ENCODE measurements at regions not wholly inside any gene's neighbourhood (a gene's known extent, or its start where the extent isn't known, plus 50 kb on each side); places are given as distances from the start of the nearest gene placed in this dataset.

- TF ChIP-seq CTCF (IDR thresholded peaks at IDR 0.05; ENCODE audit: low read depth, low read length): no peak
- in situ Hi-C loops (cut with HindIII; ENCODE audit: low sequenced_read_pairs): no loop called here
- H3K4me3 ChIP-seq (ENCODE audit: low read depth, low read length): no peak overlapping the region
These were observed 58.9 kb upstream of the PPARA start for GRCh38 chr22:46091277-46091977.

GRCh38 chr22:46092011-46092410, 58.3 kb upstream of the PPARA start:
- in situ Hi-C loops (cut with HindIII; ENCODE audit: low sequenced_read_pairs): no loop called here
- no peak for TF ChIP-seq CTCF (IDR thresholded peaks at IDR 0.05; ENCODE audit: low read depth, low read length)

More at GRCh38 chr22:46091277-46091977, 58.9 kb upstream of the PPARA start:
- peak; percentile 8 for DNase-seq (ENCODE audit: low read depth, low spot score)

DNA sequence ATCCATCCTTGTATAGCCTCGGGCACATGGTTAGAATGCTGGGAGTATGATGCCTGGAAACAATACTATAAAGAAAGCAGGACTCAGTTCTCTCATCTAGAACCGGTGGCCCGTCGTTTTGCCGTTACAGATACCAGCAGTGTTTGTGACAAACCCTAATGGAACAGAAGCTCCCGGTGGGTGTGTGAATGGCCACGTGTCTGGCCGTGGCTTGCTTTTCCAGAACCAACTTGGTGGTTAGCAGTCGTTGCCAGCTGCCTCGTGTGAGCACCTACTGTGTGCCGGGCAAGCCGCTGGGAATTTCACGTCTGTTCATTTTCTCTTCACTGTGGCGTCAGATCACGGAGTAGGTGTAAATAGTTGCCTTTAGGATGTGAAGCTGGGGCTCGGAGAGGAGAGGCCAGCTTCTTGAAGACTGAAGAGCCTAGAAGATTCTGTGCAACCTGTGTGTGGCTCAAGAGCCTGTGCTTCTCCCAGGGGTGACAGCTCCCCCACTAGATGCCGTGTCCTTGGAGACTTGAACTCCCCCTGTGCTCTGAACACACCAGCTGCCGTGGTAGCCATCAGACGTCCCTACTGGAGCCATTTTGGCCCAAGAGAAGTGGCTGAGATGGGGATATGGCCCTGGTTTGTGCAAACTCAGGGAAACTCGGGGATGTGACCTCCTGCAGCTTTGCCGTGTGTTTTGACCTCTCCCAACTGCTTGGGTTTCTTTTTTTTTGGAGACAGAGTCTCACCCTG, 57.5 kb upstream of the PPARA start:
- no peak for DNase-seq (ENCODE audit: low read depth, low spot score)
- in situ Hi-C loops (cut with HindIII; ENCODE audit: low sequenced_read_pairs): no loop called here
- no peak overlapping the region for H3K4me3 ChIP-seq (ENCODE audit: low read depth, low read length)
- no peak for TF ChIP-seq CTCF (IDR thresholded peaks at IDR 0.05; ENCODE audit: low read depth, low read length)

More at GRCh38 chr22:46092011-46092410, 58.3 kb upstream of the PPARA start:
- DNase-seq (ENCODE audit: low read depth, low spot score): no peak
- H3K4me3 ChIP-seq (ENCODE audit: low read depth, low read length): no peak overlapping the region

DNA sequence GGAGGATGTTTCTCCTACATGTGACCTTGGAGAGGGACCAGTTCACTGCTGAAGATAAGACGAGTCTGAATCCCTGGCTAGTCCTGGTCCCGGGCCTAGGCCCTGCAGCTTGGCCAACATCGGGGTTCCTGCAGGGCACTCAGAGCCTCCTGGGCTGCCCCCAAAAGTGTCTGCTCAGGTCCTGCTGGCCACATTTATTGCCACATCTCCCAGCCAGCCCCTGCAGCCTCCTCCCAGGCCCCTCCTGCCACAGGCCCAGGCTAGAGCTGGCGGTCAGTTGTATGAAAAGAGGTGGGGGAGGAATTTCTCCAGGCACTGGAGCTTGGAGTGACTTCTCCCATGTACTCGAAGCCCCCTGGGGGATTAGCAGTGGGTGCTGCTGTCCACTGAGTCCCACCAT, 56.5 kb upstream of the PPARA start:
- no peak for DNase-seq (ENCODE audit: low read depth, low spot score)
- H3K4me3 ChIP-seq (ENCODE audit: low read depth, low read length): no peak overlapping the region
- in situ Hi-C loops (cut with HindIII; ENCODE audit: low sequenced_read_pairs): no loop called here
- no peak for TF ChIP-seq CTCF (IDR thresholded peaks at IDR 0.05; ENCODE audit: low read depth, low read length)

DNA sequence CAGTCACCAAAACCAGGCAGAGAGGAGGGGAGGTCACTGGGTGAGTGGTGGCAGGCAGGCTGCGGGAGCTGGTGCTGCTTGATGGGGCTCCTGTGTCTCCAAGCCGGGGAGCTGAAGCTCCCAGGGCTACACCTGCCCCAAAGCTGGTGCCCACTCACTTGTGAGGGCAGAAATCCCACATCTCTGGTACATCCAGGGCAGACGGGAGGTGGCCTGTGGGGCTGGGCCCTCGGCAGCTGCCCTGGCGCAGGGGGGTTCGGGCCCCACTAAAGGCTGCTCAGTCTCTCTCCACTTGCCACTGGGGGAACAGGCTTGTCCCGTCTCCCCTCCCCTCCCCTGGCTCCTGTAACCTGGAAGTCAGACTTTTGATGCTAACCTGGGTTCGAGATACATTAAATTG, 55.6 kb upstream of the PPARA start:
- TF ChIP-seq CTCF (IDR thresholded peaks at IDR 0.05; ENCODE audit: low read depth, low read length): no peak
- H3K4me3 ChIP-seq (ENCODE audit: low read depth, low read length): no peak overlapping the region

GRCh38 chr22:46096051-46096450, 54.3 kb upstream of the PPARA start:
- no peak overlapping the region for H3K4me3 ChIP-seq (ENCODE audit: low read depth, low read length)
- no peak for TF ChIP-seq CTCF (IDR thresholded peaks at IDR 0.05; ENCODE audit: low read depth, low read length)
- in situ Hi-C loops (cut with HindIII; ENCODE audit: low sequenced_read_pairs): no loop called here
- DNase-seq (ENCODE audit: low read depth, low spot score): no peak

More for the DNA sequence above, 55.6 kb upstream of the PPARA start:
- DNase-seq (ENCODE audit: low read depth, low spot score): no peak
- in situ Hi-C loops (cut with HindIII; ENCODE audit: low sequenced_read_pairs): no loop called here
